Activated naive CD4-positive, alpha-beta T cell treated with anti-CD3 and anti-CD28 coated beads for 36 hours (primary cell): ENCODE measurements at regions not wholly inside any gene's neighbourhood (a gene's known extent, or its start where the extent isn't known, plus 50 kb on each side); places are given as distances from the start of the nearest gene placed in this dataset.

Source experiments
- CTCF ChIA-PET: fragments of 350-600 bp; sonication (Branson Sonifier 250); formaldehyde crosslinking; loops from one replicate; lab custom pipeline; 2021; ENCODE audit warnings: antibody characterized with exemption; lab: Charles Lee
- DNase-seq: peaks from one replicate; pipeline ENCODE4 v3.0.0-alpha.2; 2020
- H3K27ac Mint-ChIP-seq: one replicate; pipeline ENCODE4 v1.8.0; 2021; ENCODE audit warnings: mild to moderate bottlenecking, mixed read lengths
- H3K27me3 Mint-ChIP-seq: one replicate; pipeline ENCODE4 v1.8.0; 2021; ENCODE audit warnings: low read depth, mixed read lengths
- H3K36me3 Mint-ChIP-seq: one replicate; pipeline ENCODE4 v1.8.0; 2021; ENCODE audit warnings: low read depth, mixed read lengths
- H3K4me1 Mint-ChIP-seq: one replicate; pipeline ENCODE4 v1.8.0; 2021; ENCODE audit warnings: low read depth, mixed read lengths
- H3K4me3 Mint-ChIP-seq: one replicate; pipeline ENCODE4 v1.8.0; 2021; ENCODE audit warnings: mild to moderate bottlenecking, moderate library complexity, mixed read lengths
- H3K9me3 Mint-ChIP-seq: one replicate; pipeline ENCODE4 v1.8.0; 2021; ENCODE audit warnings: mixed read lengths
- intact Hi-C: fragments of 100-400 bp; cut with micrococcal nuclease; formaldehyde crosslinking; loops from one replicate; pipeline ENCODE4 v1.15.1; 2023

- Mint-ChIP-seq H3K9me3 (no peaks in the 10 kb centered on the region), H3K27me3 (peaks cover 7% of the 10 kb centered on the region)
- CTCF ChIA-PET, result no interaction called here
Measured at GRCh38 chr5:58149345-58149744, 310.5 kb downstream of the PLK2 start.

GRCh38 chr5:58148254-58148775 is 311.6 kb downstream of the PLK2 start:
- intact Hi-C loops, result no loop called here
- H3K36me3 Mint-ChIP-seq, result no peaks in the 10 kb centered on the region
- peaks cover 9% of the 10 kb centered on the region for H3K27me3 Mint-ChIP-seq
- H3K4me1 Mint-ChIP-seq, result no peaks in the 10 kb centered on the region
- no peaks in the 10 kb centered on the region for H3K9me3 Mint-ChIP-seq
- no peak for DNase-seq
- H3K4me3 Mint-ChIP-seq, result no peak overlapping the region
- no peak overlapping the region for H3K27ac Mint-ChIP-seq
- CTCF ChIA-PET, result no interaction called here

More at GRCh38 chr5:58149345-58149744, 310.5 kb downstream of the PLK2 start:
- no peak overlapping the region for H3K4me3 Mint-ChIP-seq
- no peak for DNase-seq
- H3K36me3 Mint-ChIP-seq, result no peaks in the 10 kb centered on the region
- H3K27ac Mint-ChIP-seq, result no peak overlapping the region
- H3K4me1 Mint-ChIP-seq, result no peaks in the 10 kb centered on the region
- intact Hi-C loops, result no loop called here

GRCh38 chr5:58145397-58145934 is 314.4 kb downstream of the PLK2 start:
- CTCF ChIA-PET, result no interaction called here
- intact Hi-C loops, result no loop called here
- Mint-ChIP-seq H3K27ac (no peak overlapping the region), H3K4me1 (no peaks in the 10 kb centered on the region), H3K36me3 (no peaks in the 10 kb centered on the region), H3K9me3 (no peaks in the 10 kb centered on the region), H3K27me3 (peaks cover 5% of the 10 kb centered on the region), H3K4me3 (no peak overlapping the region)
- no peak for DNase-seq

- Mint-ChIP-seq H3K9me3 (no peaks in the 10 kb centered on the region), H3K4me1 (no peaks in the 10 kb centered on the region), H3K4me3 (no peak overlapping the region), H3K27ac (no peak overlapping the region), H3K36me3 (no peaks in the 10 kb centered on the region), H3K27me3 (peaks cover 5% of the 10 kb centered on the region)
- no peak for DNase-seq
- CTCF ChIA-PET, result no interaction called here
- intact Hi-C loops, result no loop called here
Measured at GRCh38 chr5:58143727-58144126, 316.2 kb downstream of the PLK2 start.

- H3K27me3 Mint-ChIP-seq, result peaks cover 5% of the 10 kb centered on the region
- no peaks in the 10 kb centered on the region for H3K36me3 Mint-ChIP-seq
- H3K4me1 Mint-ChIP-seq, result no peaks in the 10 kb centered on the region
- H3K9me3 Mint-ChIP-seq, result no peaks in the 10 kb centered on the region
- DNase-seq, result no peak
- H3K4me3 Mint-ChIP-seq, result no peak overlapping the region
- CTCF ChIA-PET, result no interaction called here
- no peak overlapping the region for H3K27ac Mint-ChIP-seq
- intact Hi-C loops, result no loop called here
Measured at GRCh38 chr5:58143181-58143580, 316.7 kb downstream of the PLK2 start.

GRCh38 chr5:58138791-58139190 is 321.1 kb downstream of the PLK2 start:
- CTCF ChIA-PET, result no interaction called here
- Mint-ChIP-seq H3K36me3 (no peaks in the 10 kb centered on the region), H3K27ac (no peak overlapping the region)

GRCh38 chr5:58136406-58136805 is 323.5 kb downstream of the PLK2 start:
- CTCF ChIA-PET, result no interaction called here
- no peak overlapping the region for H3K4me3 Mint-ChIP-seq
- H3K9me3 Mint-ChIP-seq, result no peaks in the 10 kb centered on the region
- no peaks in the 10 kb centered on the region for H3K4me1 Mint-ChIP-seq
- peaks cover 3% of the 10 kb centered on the region for H3K27me3 Mint-ChIP-seq
- DNase-seq, result no peak
- intact Hi-C loops, result no loop called here
- H3K36me3 Mint-ChIP-seq, result no peaks in the 10 kb centered on the region
- no peak overlapping the region for H3K27ac Mint-ChIP-seq

More at GRCh38 chr5:58138791-58139190, 321.1 kb downstream of the PLK2 start:
- H3K4me1 Mint-ChIP-seq, result no peaks in the 10 kb centered on the region
- H3K4me3 Mint-ChIP-seq, result no peak overlapping the region
- DNase-seq, result no peak
- intact Hi-C loops, result no loop called here
- H3K27me3 Mint-ChIP-seq, result peaks cover 1% of the 10 kb centered on the region
- no peaks in the 10 kb centered on the region for H3K9me3 Mint-ChIP-seq

- DNase-seq, result no peak
- Mint-ChIP-seq H3K9me3 (no peaks in the 10 kb centered on the region), H3K4me1 (no peaks in the 10 kb centered on the region), H3K27me3 (peaks cover 3% of the 10 kb centered on the region), H3K4me3 (no peak overlapping the region), H3K36me3 (no peaks in the 10 kb centered on the region), H3K27ac (no peak overlapping the region)
- intact Hi-C loops, result no loop called here
- CTCF ChIA-PET, result no interaction called here
Measured at GRCh38 chr5:58135571-58136335, 324.1 kb downstream of the PLK2 start.

GRCh38 chr5:58133631-58134296 is 326.1 kb downstream of the PLK2 start:
- DNase-seq, result no peak
- peaks cover 3% of the 10 kb centered on the region for H3K27me3 Mint-ChIP-seq
- no peak overlapping the region for H3K4me3 Mint-ChIP-seq
- no peaks in the 10 kb centered on the region for H3K9me3 Mint-ChIP-seq
- H3K4me1 Mint-ChIP-seq, result no peaks in the 10 kb centered on the region
- intact Hi-C loops, result no loop called here
- CTCF ChIA-PET, result no interaction called here
- no peak overlapping the region for H3K27ac Mint-ChIP-seq
- no peaks in the 10 kb centered on the region for H3K36me3 Mint-ChIP-seq

GRCh38 chr5:58133216-58133615 is 326.7 kb downstream of the PLK2 start:
- no peak for DNase-seq
- no peaks in the 10 kb centered on the region for H3K36me3 Mint-ChIP-seq
- no peak overlapping the region for H3K4me3 Mint-ChIP-seq
- CTCF ChIA-PET, result no interaction called here
- H3K27me3 Mint-ChIP-seq, result peaks cover 3% of the 10 kb centered on the region
- intact Hi-C loops, result no loop called here
- H3K27ac Mint-ChIP-seq, result no peak overlapping the region
- no peaks in the 10 kb centered on the region for H3K4me1 Mint-ChIP-seq
- no peaks in the 10 kb centered on the region for H3K9me3 Mint-ChIP-seq

- Mint-ChIP-seq H3K4me3 (no peak overlapping the region), H3K4me1 (no peaks in the 10 kb centered on the region), H3K9me3 (no peaks in the 10 kb centered on the region), H3K27ac (no peak overlapping the region), H3K27me3 (peaks cover 2% of the 10 kb centered on the region), H3K36me3 (no peaks in the 10 kb centered on the region)
- intact Hi-C loops, result no loop called here
- DNase-seq, result no peak
- CTCF ChIA-PET, result interaction anchor here (0.6 kb wide), 1 partner anchor 21 kb away, joined by 3 read pairs; no protein-coding TSS in a partner anchor
Measured at GRCh38 chr5:58127255-58128220, 332.3 kb downstream of the PLK2 start.

GRCh38 chr5:58123501-58123900 is 336.4 kb downstream of the PLK2 start:
- Mint-ChIP-seq H3K4me3 (no peak overlapping the region), H3K27ac (no peak overlapping the region), H3K9me3 (no peaks in the 10 kb centered on the region), H3K27me3 (peaks cover 11% of the 10 kb centered on the region), H3K36me3 (no peaks in the 10 kb centered on the region), H3K4me1 (no peaks in the 10 kb centered on the region)
- CTCF ChIA-PET, result no interaction called here
- intact Hi-C loops, result no loop called here
- no peak for DNase-seq
